HepG2 (cell line): ENCODE measurements at regions not wholly inside any gene's neighbourhood (a gene's known extent, or its start where the extent isn't known, plus 50 kb on each side); places are given as distances from the start of the nearest gene placed in this dataset.

Source experiments
- FOXJ3 ChIP-seq: sonication (generic); formaldehyde crosslinking; IDR thresholded peaks from 2 replicates; pipeline ENCODE4 v1.4.0; 2020; ENCODE audit warnings: missing genetic modification reagents, mild to moderate bottlenecking, borderline replicate concordance
- HOXD1 ChIP-seq: sonication (generic); formaldehyde crosslinking; IDR thresholded peaks from 2 replicates; pipeline ENCODE4 v1.5.0; 2020; ENCODE audit warnings: missing genetic modification reagents
- JUND ChIP-seq: sonication (generic); formaldehyde crosslinking; IDR thresholded peaks from 2 replicates; pipeline ENCODE4 v1.8.0; 2022; ENCODE audit warnings: mild to moderate bottlenecking, missing genetic modification reagents
- NFE2L2 ChIP-seq: fragments of 150-350 bp; IDR thresholded peaks from 2 replicates; pipeline ENCODE4 v1.6.1; 2014; ENCODE audit warnings: low read length
- REPIN1 ChIP-seq: sonication (generic); formaldehyde crosslinking; IDR thresholded peaks from 2 replicates; pipeline ENCODE4 v1.8.0; 2022; ENCODE audit warnings: missing genetic modification reagents, low read depth, mild to moderate bottlenecking, borderline replicate concordance
- RORA ChIP-seq: sonication (generic); formaldehyde crosslinking; IDR thresholded peaks from 2 replicates; pipeline ENCODE4 v1.5.0; 2020; ENCODE audit warnings: mild to moderate bottlenecking, missing genetic modification reagents, moderate library complexity
- SNRNP70 ChIP-seq: fragments of 200-400 bp; formaldehyde crosslinking; IDR thresholded peaks from 2 replicates; pipeline ENCODE4 v1.6.1; 2017; ENCODE audit warnings: mild to moderate bottlenecking, low read depth, low read length, moderate library complexity
- TCF7 ChIP-seq: sonication (generic); IDR thresholded peaks from 2 replicates; pipeline ENCODE4 v1.6.1; 2016; ENCODE audit warnings: antibody characterized with exemption, low read depth
- ZC3H4 ChIP-seq: sonication (generic); formaldehyde crosslinking; IDR thresholded peaks from 2 replicates; pipeline ENCODE4 v1.4.0; 2020; ENCODE audit warnings: missing genetic modification reagents, borderline replicate concordance
- ZNF329 ChIP-seq: sonication (generic); formaldehyde crosslinking; IDR thresholded peaks from 2 replicates; pipeline ENCODE4 v1.9.0; 2021; ENCODE audit warnings: low read depth, mild to moderate bottlenecking, missing genetic modification reagents
- ZNF773 ChIP-seq: sonication (generic); formaldehyde crosslinking; IDR thresholded peaks from 2 replicates; pipeline ENCODE4 v1.4.0; 2020; ENCODE audit warnings: missing genetic modification reagents, borderline replicate concordance
- ZNF839 ChIP-seq: sonication (generic); formaldehyde crosslinking; IDR thresholded peaks from 2 replicates; pipeline ENCODE4 v1.4.0; 2020; ENCODE audit warnings: missing genetic modification reagents, mild to moderate bottlenecking, borderline replicate concordance
- TF ChIP-seq, protein P1 (sequence below): sonication (generic); formaldehyde crosslinking; IDR thresholded peaks from 2 replicates; pipeline ENCODE4 v1.4.0; 2020; ENCODE audit warnings: mild to moderate bottlenecking, missing genetic modification reagents, borderline replicate concordance
- TF ChIP-seq, protein P2 (sequence below): sonication (generic); formaldehyde crosslinking; IDR thresholded peaks from 2 replicates; pipeline ENCODE4 v1.4.0; 2020; ENCODE audit warnings: mild to moderate bottlenecking, missing genetic modification reagents
- TF ChIP-seq, protein P3 (sequence below): sonication (generic); formaldehyde crosslinking; IDR thresholded peaks from 2 replicates; pipeline ENCODE4 v1.5.0; 2020; ENCODE audit warnings: missing genetic modification reagents
- TF ChIP-seq, protein P4 (sequence below): sonication (generic); formaldehyde crosslinking; IDR thresholded peaks from 2 replicates; pipeline ENCODE4 v1.4.0; 2020; ENCODE audit warnings: missing genetic modification reagents
- TF ChIP-seq, protein P5 (sequence below): sonication (generic); formaldehyde crosslinking; IDR thresholded peaks from 2 replicates; pipeline ENCODE4 v1.4.0; 2020; ENCODE audit warnings: missing genetic modification reagents

DNA sequence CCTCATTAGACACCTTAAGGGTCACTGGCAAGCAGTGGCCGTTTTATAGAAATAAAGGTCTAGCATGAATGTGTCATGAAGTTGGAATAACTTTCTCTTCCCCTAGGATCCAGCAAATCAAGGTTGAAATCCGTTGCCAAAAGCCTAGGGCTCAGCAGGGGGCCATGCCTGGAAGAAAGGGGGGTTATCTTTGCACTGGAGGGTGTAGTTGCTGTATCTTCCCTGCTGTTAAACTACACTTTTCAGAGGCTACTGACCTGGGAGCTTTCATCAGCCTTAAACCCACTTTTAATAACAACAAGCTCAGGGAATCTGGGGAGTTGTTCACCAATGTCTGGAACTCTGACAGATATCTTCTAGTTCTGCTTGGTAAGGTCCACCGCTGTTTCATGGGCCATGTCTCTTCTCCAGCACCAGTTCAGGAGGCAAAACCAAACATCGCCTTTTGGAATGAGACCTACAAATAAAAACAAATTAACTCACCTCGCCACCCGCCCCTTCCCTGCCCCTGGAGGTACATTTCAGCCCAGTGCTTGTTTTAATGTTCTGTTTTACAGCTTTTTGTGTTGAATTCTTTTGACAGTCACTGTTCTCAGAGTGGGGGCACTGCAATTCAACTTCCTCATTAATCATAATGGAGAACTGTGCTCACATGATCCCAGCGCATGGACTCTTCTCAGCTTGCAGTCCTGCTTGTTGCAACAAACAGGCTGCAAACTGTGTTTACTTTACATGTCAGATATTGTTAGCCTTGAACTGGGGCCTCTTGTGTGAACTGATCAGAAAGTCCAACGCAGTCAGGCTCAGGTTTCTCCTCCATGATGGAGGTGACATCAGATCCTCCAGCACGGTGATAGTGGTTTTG is 508.7 kb downstream of the KCNJ2 start (continued):
- TF ChIP-seq ZNF329 (CRISPR knock-in tag) (no peak), ZNF773 (CRISPR knock-in tag) (no peak), TCF7 (no peak), HOXD1 (no peak), RORA (CRISPR knock-in tag) (no peak), FOXJ3 (CRISPR knock-in tag) (peak; percentile 71; the same call in 1 of the 2 replicates), SNRNP70 (no peak), ZNF839 (CRISPR knock-in tag) (no peak), NFE2L2 (no peak), JUND (peak; percentile 62; the same call in 1 of the 2 replicates), REPIN1 (CRISPR knock-in tag) (no peak), ZC3H4 (CRISPR knock-in tag) (no peak)
- TF ChIP-seq, protein P1, sequence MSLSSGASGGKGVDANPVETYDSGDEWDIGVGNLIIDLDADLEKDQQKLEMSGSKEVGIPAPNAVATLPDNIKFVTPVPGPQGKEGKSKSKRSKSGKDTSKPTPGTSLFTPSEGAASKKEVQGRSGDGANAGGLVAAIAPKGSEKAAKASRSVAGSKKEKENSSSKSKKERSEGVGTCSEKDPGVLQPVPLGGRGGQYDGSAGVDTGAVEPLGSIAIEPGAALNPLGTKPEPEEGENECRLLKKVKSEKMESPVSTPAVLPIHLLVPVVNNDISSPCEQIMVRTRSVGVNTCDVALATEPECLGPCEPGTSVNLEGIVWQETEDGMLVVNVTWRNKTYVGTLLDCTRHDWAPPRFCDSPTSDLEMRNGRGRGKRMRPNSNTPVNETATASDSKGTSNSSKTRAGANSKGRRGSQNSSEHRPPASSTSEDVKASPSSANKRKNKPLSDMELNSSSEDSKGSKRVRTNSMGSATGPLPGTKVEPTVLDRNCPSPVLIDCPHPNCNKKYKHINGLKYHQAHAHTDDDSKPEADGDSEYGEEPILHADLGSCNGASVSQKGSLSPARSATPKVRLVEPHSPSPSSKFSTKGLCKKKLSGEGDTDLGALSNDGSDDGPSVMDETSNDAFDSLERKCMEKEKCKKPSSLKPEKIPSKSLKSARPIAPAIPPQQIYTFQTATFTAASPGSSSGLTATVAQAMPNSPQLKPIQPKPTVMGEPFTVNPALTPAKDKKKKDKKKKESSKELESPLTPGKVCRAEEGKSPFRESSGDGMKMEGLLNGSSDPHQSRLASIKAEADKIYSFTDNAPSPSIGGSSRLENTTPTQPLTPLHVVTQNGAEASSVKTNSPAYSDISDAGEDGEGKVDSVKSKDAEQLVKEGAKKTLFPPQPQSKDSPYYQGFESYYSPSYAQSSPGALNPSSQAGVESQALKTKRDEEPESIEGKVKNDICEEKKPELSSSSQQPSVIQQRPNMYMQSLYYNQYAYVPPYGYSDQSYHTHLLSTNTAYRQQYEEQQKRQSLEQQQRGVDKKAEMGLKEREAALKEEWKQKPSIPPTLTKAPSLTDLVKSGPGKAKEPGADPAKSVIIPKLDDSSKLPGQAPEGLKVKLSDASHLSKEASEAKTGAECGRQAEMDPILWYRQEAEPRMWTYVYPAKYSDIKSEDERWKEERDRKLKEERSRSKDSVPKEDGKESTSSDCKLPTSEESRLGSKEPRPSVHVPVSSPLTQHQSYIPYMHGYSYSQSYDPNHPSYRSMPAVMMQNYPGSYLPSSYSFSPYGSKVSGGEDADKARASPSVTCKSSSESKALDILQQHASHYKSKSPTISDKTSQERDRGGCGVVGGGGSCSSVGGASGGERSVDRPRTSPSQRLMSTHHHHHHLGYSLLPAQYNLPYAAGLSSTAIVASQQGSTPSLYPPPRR (CRISPR knock-in tag): peak; percentile 34; the same call in 1 of the 2 replicates
- TF ChIP-seq, protein P2, sequence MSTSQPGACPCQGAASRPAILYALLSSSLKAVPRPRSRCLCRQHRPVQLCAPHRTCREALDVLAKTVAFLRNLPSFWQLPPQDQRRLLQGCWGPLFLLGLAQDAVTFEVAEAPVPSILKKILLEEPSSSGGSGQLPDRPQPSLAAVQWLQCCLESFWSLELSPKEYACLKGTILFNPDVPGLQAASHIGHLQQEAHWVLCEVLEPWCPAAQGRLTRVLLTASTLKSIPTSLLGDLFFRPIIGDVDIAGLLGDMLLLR (CRISPR knock-in tag): no peak
- TF ChIP-seq, protein P3, sequence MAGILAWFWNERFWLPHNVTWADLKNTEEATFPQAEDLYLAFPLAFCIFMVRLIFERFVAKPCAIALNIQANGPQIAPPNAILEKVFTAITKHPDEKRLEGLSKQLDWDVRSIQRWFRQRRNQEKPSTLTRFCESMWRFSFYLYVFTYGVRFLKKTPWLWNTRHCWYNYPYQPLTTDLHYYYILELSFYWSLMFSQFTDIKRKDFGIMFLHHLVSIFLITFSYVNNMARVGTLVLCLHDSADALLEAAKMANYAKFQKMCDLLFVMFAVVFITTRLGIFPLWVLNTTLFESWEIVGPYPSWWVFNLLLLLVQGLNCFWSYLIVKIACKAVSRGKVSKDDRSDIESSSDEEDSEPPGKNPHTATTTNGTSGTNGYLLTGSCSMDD (CRISPR knock-in tag): no peak
- TF ChIP-seq, protein P4, sequence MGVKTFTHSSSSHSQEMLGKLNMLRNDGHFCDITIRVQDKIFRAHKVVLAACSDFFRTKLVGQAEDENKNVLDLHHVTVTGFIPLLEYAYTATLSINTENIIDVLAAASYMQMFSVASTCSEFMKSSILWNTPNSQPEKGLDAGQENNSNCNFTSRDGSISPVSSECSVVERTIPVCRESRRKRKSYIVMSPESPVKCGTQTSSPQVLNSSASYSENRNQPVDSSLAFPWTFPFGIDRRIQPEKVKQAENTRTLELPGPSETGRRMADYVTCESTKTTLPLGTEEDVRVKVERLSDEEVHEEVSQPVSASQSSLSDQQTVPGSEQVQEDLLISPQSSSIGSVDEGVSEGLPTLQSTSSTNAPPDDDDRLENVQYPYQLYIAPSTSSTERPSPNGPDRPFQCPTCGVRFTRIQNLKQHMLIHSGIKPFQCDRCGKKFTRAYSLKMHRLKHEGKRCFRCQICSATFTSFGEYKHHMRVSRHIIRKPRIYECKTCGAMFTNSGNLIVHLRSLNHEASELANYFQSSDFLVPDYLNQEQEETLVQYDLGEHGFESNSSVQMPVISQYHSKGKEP (CRISPR knock-in tag): no peak
- TF ChIP-seq, protein P5, sequence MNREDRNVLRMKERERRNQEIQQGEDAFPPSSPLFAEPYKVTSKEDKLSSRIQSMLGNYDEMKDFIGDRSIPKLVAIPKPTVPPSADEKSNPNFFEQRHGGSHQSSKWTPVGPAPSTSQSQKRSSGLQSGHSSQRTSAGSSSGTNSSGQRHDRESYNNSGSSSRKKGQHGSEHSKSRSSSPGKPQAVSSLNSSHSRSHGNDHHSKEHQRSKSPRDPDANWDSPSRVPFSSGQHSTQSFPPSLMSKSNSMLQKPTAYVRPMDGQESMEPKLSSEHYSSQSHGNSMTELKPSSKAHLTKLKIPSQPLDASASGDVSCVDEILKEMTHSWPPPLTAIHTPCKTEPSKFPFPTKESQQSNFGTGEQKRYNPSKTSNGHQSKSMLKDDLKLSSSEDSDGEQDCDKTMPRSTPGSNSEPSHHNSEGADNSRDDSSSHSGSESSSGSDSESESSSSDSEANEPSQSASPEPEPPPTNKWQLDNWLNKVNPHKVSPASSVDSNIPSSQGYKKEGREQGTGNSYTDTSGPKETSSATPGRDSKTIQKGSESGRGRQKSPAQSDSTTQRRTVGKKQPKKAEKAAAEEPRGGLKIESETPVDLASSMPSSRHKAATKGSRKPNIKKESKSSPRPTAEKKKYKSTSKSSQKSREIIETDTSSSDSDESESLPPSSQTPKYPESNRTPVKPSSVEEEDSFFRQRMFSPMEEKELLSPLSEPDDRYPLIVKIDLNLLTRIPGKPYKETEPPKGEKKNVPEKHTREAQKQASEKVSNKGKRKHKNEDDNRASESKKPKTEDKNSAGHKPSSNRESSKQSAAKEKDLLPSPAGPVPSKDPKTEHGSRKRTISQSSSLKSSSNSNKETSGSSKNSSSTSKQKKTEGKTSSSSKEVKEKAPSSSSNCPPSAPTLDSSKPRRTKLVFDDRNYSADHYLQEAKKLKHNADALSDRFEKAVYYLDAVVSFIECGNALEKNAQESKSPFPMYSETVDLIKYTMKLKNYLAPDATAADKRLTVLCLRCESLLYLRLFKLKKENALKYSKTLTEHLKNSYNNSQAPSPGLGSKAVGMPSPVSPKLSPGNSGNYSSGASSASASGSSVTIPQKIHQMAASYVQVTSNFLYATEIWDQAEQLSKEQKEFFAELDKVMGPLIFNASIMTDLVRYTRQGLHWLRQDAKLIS (CRISPR knock-in tag): no peak
